ENCODE measurements at regions not wholly inside any gene's neighbourhood (a gene's known extent, or its start where the extent isn't known, plus 50 kb on each side); places are given as distances from the start of the nearest gene placed in this dataset.

DNA sequence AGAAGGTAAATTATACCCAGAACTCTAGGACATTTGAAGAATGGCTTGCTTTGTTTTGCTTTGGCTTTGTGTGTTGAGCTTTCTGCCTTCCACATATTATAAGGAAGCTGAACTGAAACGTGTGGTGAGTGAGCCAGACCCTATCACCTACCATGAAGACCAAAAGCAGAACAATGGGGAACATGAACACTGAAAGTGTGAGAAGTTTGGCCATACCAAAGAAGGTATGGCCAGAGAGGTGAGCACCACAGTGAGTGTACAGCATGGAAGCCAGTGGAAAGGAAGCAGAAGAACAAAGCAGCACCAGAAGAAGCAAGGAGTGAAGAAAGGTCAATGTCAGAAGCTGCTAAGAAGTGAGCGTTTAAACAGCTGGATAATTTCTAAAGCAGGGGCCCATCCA lies 59.7 kb upstream of the CCDC71L start:
- peaks cover 4% of the 10 kb centered on the region for H3K9me3 Mint-ChIP-seq (ENCODE audit: unreplicated experiment)
- Histone ChIP-seq H3K4me1 (ENCODE audit: insufficient read depth, low read length) (peaks cover 21% of the 10 kb centered on the region), H3K79me2 (ENCODE audit: insufficient read depth, low read length) (no peaks in the 10 kb centered on the region), H3K36me3 (ENCODE audit: insufficient read depth, low read length) (no peaks in the 10 kb centered on the region), H3K4me3 (ENCODE audit: insufficient read depth, low read depth, low read length) (no peak overlapping the region), H3K9ac (ENCODE audit: low read length) (no peak overlapping the region), H4K20me1 (ENCODE audit: insufficient read depth, low read length) (no peaks in the 10 kb centered on the region), H2AFZ (ENCODE audit: low read depth, low read length) (no peak overlapping the region), H3K27ac (ENCODE audit: low read depth, low read length) (no peak overlapping the region), H3K27me3 (ENCODE audit: insufficient read depth, low read length) (no peaks in the 10 kb centered on the region), H3K4me2 (ENCODE audit: low read length) (no peak overlapping the region), H3K9me3 (ENCODE audit: insufficient read depth, low read depth, low read length) (no peaks in the 10 kb centered on the region)
- FAIRE-seq: no peak
- no peak overlapping the region for H3K27ac Mint-ChIP-seq (ENCODE audit: unreplicated experiment)
- H3K4me1 Mint-ChIP-seq (ENCODE audit: low read depth, unreplicated experiment): peaks cover 26% of the 10 kb centered on the region
- no peak for DNase-seq (ENCODE audit: low read depth)
- no peaks in the 10 kb centered on the region for H3K36me3 Mint-ChIP-seq (ENCODE audit: low read depth, unreplicated experiment)
- no peaks in the 10 kb centered on the region for H3K27me3 Mint-ChIP-seq (ENCODE audit: low read depth, unreplicated experiment)
- TF ChIP-seq EZH2 (IDR thresholded peaks at IDR 0.05; ENCODE audit: insufficient read depth, low read length): no peak
- TF ChIP-seq, protein P1, sequence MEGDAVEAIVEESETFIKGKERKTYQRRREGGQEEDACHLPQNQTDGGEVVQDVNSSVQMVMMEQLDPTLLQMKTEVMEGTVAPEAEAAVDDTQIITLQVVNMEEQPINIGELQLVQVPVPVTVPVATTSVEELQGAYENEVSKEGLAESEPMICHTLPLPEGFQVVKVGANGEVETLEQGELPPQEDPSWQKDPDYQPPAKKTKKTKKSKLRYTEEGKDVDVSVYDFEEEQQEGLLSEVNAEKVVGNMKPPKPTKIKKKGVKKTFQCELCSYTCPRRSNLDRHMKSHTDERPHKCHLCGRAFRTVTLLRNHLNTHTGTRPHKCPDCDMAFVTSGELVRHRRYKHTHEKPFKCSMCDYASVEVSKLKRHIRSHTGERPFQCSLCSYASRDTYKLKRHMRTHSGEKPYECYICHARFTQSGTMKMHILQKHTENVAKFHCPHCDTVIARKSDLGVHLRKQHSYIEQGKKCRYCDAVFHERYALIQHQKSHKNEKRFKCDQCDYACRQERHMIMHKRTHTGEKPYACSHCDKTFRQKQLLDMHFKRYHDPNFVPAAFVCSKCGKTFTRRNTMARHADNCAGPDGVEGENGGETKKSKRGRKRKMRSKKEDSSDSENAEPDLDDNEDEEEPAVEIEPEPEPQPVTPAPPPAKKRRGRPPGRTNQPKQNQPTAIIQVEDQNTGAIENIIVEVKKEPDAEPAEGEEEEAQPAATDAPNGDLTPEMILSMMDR (IDR thresholded peaks at IDR 0.05; ENCODE audit: insufficient read depth, low read depth, low read length): no peak
- no peak overlapping the region for H3K4me3 Mint-ChIP-seq (ENCODE audit: unreplicated experiment)

DNA sequence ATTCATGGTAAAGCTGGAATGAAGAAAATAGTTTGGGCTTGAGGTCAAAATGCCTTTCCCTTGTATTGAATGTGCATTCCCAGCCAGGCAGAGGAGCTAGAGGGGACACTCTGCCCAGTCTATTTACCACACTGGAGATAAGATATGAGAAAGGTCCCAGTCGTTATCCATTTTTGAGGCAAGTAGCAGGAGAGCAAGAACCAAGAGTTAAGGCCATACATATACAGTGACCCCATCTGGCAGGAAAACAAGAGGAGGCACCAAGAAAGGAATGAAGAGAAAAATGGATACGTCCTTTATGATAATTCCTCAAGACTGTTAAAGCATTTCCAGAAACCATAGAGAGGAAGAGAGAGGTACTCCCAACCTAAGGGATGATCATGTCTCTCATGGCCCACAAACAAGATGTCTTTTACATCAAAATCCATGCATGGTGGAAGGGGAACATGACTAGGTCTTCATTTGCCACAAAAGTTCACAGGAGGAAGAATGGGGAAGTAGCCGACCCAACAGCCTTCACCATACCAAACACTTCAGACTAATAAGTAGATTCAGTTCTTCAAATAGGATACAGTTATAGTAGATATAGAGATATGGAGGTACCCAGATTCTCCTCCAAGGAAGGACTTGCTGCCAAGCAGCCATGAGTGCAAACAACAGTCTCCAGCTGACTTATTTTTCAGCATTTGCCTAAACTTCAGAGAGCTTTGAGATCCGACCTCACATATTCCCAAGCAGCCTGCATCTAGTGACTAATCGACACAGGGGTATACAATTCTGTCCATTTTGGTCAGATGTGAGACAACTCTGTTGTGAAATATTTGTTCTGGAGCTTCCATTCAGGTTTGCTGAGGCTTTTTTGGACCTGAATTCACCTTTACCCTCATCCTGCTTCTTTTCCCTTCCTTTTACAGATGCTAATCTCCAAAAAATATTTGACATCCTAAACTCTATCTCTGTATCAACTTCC lies 61.1 kb upstream of the CCDC71L start:
- H3K4me2 ChIP-seq (ENCODE audit: low read length): no peak overlapping the region
- Mint-ChIP-seq H3K27ac (ENCODE audit: unreplicated experiment) (no peak overlapping the region), H3K9me3 (ENCODE audit: unreplicated experiment) (peaks cover 7% of the 10 kb centered on the region), H3K27me3 (ENCODE audit: low read depth, unreplicated experiment) (no peaks in the 10 kb centered on the region), H3K4me1 (ENCODE audit: low read depth, unreplicated experiment) (peaks cover 26% of the 10 kb centered on the region), H3K36me3 (ENCODE audit: low read depth, unreplicated experiment) (no peaks in the 10 kb centered on the region), H3K4me3 (ENCODE audit: unreplicated experiment) (no peak overlapping the region)
- TF ChIP-seq, protein P1 (IDR thresholded peaks at IDR 0.05; ENCODE audit: insufficient read depth, low read depth, low read length): no peak
- no peak for TF ChIP-seq EZH2 (IDR thresholded peaks at IDR 0.05; ENCODE audit: insufficient read depth, low read length)
- H3K9ac ChIP-seq (ENCODE audit: low read length): no peak overlapping the region
- H3K4me1 ChIP-seq (ENCODE audit: insufficient read depth, low read length): peaks cover 21% of the 10 kb centered on the region
- no peak overlapping the region for H2AFZ ChIP-seq (ENCODE audit: low read depth, low read length)
- FAIRE-seq (no peak), DNase-seq (ENCODE audit: low read depth) (peak; percentile 9)
- H3K9me3 ChIP-seq (ENCODE audit: insufficient read depth, low read depth, low read length): no peaks in the 10 kb centered on the region
- H3K4me3 ChIP-seq (ENCODE audit: insufficient read depth, low read depth, low read length): no peak overlapping the region
- H4K20me1 ChIP-seq (ENCODE audit: insufficient read depth, low read length): no peaks in the 10 kb centered on the region
- no peaks in the 10 kb centered on the region for H3K27me3 ChIP-seq (ENCODE audit: insufficient read depth, low read length)
- no peaks in the 10 kb centered on the region for H3K36me3 ChIP-seq (ENCODE audit: insufficient read depth, low read length)
- no peak overlapping the region for H3K27ac ChIP-seq (ENCODE audit: low read depth, low read length)
- H3K79me2 ChIP-seq (ENCODE audit: insufficient read depth, low read length): no peaks in the 10 kb centered on the region

DNA sequence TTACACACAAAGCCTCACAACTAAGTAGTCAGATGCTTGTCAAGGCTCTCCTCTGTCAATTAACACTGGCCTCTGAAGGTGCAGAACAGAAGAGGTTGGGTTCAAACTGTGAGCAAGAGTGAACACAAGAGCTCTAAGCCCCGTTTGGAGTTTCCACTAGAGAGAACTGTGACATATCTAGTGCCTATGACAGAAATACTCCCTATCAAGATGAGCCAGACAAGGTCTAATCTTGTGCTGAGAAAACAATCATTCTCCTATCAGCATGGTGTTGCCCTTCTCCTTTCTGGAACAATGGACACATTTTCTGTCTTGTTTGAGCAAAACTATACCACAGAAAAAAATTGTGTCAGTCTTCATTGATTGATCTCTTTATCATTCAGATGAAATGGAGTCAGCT lies 62.4 kb upstream of the CCDC71L start:
- Histone ChIP-seq H3K9me3 (ENCODE audit: insufficient read depth, low read depth, low read length) (no peaks in the 10 kb centered on the region), H3K27me3 (ENCODE audit: insufficient read depth, low read length) (no peaks in the 10 kb centered on the region), H3K27ac (ENCODE audit: low read depth, low read length) (no peak overlapping the region), H3K4me1 (ENCODE audit: insufficient read depth, low read length) (peaks cover 11% of the 10 kb centered on the region), H4K20me1 (ENCODE audit: insufficient read depth, low read length) (no peaks in the 10 kb centered on the region), H3K4me3 (ENCODE audit: insufficient read depth, low read depth, low read length) (no peak overlapping the region), H2AFZ (ENCODE audit: low read depth, low read length) (no peak overlapping the region), H3K9ac (ENCODE audit: low read length) (no peak overlapping the region), H3K36me3 (ENCODE audit: insufficient read depth, low read length) (no peaks in the 10 kb centered on the region), H3K79me2 (ENCODE audit: insufficient read depth, low read length) (no peaks in the 10 kb centered on the region), H3K4me2 (ENCODE audit: low read length) (no peak overlapping the region)
- TF ChIP-seq, protein P1 (IDR thresholded peaks at IDR 0.05; ENCODE audit: insufficient read depth, low read depth, low read length): no peak
- no peak for TF ChIP-seq EZH2 (IDR thresholded peaks at IDR 0.05; ENCODE audit: insufficient read depth, low read length)
- Mint-ChIP-seq H3K4me3 (ENCODE audit: unreplicated experiment) (no peak overlapping the region), H3K4me1 (ENCODE audit: low read depth, unreplicated experiment) (peaks cover 26% of the 10 kb centered on the region), H3K27me3 (ENCODE audit: low read depth, unreplicated experiment) (no peaks in the 10 kb centered on the region), H3K27ac (ENCODE audit: unreplicated experiment) (no peak overlapping the region), H3K9me3 (ENCODE audit: unreplicated experiment) (peaks cover 7% of the 10 kb centered on the region), H3K36me3 (ENCODE audit: low read depth, unreplicated experiment) (no peaks in the 10 kb centered on the region)
- DNase-seq (ENCODE audit: low read depth) (no peak), FAIRE-seq (no peak)
